Neuron (in vitro differentiated cells): ENCODE measurements at regions not wholly inside any gene's neighbourhood (a gene's known extent, or its start where the extent isn't known, plus 50 kb on each side); places are given as distances from the start of the nearest gene placed in this dataset.

Experiments used
- H2AFZ ChIP-seq: one replicate; pipeline ENCODE4 v1.6.1; 2013; ENCODE audit warnings: low read depth, mild to moderate bottlenecking, inconsistent platforms, low read length, moderate library complexity
- H3K27me3 ChIP-seq: one replicate; pipeline ENCODE4 v1.6.1; 2013; ENCODE audit warnings: low read length; ENCODE audit not compliant: insufficient read depth
- H3K36me3 ChIP-seq: one replicate; pipeline ENCODE4 v1.6.1; 2013; ENCODE audit warnings: low read length; ENCODE audit not compliant: insufficient read depth
- H3K4me1 ChIP-seq: one replicate; pipeline ENCODE4 v1.6.1; 2013; ENCODE audit warnings: low read length; ENCODE audit not compliant: insufficient read depth
- H3K4me3 ChIP-seq: 2 replicates; pipeline ENCODE4 v1.5.1; 2013; ENCODE audit warnings: mild to moderate bottlenecking, low read length, moderate library complexity
- H3K9me3 ChIP-seq: one replicate; pipeline ENCODE4 v1.6.1; 2013; ENCODE audit warnings: low read length

DNA sequence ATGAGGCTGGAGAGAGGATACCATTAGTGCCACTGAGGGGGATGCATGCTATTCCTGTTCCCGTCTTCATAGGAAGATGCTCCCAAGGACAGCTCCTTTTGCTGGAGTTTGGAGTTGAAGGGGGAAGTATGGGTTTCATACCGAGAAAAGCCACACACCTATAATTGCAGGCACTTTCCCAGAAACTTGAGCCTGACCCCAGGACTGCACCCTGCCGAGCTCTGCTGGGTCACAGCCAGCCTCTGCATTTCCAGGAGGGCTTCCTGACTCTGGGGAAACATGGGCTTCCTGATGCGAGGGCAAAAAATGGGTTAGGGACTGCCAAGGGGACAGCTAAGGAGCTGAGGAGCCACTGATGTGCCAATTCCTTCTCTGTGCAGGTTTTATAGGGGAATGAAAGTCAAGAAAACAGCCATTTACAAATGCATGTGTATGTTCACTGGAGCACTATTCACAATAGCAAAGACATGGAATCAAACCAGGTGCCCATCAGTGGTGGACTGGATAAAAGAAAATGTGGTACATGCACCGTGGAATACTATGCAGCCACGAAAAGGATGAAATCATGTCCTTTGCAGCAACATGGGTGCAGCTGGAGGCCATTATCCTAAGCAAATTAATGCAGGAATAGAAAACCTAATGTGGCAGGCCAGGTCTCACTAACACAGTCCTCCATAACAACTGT lies 104.5 kb downstream of the ACAA2 start:
- no peaks in the 10 kb centered on the region for H3K9me3 ChIP-seq
- no peak overlapping the region for H2AFZ ChIP-seq
- no peaks in the 10 kb centered on the region for H3K4me1 ChIP-seq
- H3K36me3 ChIP-seq, result no peaks in the 10 kb centered on the region
- H3K27me3 ChIP-seq, result no peaks in the 10 kb centered on the region
- no peak overlapping the region for H3K4me3 ChIP-seq

DNA sequence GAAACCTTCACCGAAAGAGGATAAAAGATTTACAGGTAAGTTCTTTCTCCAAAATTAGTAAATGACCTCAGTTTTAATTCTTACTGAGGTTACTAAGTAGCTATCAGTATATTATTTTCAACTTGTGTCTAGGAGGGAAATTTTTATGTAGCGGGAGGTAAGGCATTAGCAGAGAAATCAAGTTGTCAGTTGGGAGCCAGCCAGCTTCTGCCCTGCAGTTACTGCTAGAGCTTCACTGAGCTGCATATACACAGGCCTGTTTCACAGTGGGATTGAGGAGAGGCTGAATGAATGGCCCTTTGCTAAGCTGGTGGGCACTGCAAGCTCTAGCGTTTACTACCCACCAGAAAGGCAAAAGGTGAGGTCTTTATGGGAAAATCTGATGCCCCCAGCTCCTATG lies 105.7 kb downstream of the ACAA2 start:
- H3K4me1 ChIP-seq, result no peaks in the 10 kb centered on the region
- H3K4me3 ChIP-seq, result no peak overlapping the region
- no peaks in the 10 kb centered on the region for H3K27me3 ChIP-seq
- no peaks in the 10 kb centered on the region for H3K9me3 ChIP-seq
- no peak overlapping the region for H2AFZ ChIP-seq
- no peaks in the 10 kb centered on the region for H3K36me3 ChIP-seq

- no peaks in the 10 kb centered on the region for H3K9me3 ChIP-seq
- H3K27me3 ChIP-seq, result no peaks in the 10 kb centered on the region
- no peak overlapping the region for H2AFZ ChIP-seq
- H3K4me3 ChIP-seq, result no peak overlapping the region
- no peaks in the 10 kb centered on the region for H3K36me3 ChIP-seq
- no peaks in the 10 kb centered on the region for H3K4me1 ChIP-seq
Measured at GRCh38 chr18:49704334-49704733, 109.0 kb downstream of the ACAA2 start.

DNA sequence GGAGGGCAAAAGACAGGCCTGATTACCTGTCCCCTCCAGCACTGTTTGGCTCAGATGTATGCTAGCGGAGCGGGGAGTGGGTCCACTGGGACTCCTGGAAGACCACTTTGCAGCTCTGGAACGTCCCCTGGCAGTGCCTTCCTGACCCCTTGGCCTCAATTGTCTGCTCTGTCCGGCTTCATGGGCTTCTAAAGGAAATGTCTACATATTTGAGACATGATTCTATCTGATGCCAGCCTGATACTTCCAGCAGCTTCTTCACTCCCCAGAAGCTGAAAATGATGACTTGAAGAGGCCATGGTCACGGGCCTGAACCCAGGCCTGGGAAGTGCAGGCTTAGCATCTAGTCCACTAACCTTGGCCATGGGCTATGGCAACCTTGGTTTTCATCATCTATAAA lies 112.1 kb downstream of the ACAA2 start:
- no peaks in the 10 kb centered on the region for H3K27me3 ChIP-seq
- no peak overlapping the region for H3K4me3 ChIP-seq
- H3K4me1 ChIP-seq, result peaks cover 18% of the 10 kb centered on the region
- no peaks in the 10 kb centered on the region for H3K36me3 ChIP-seq
- H2AFZ ChIP-seq, result no peak overlapping the region
- no peaks in the 10 kb centered on the region for H3K9me3 ChIP-seq

DNA sequence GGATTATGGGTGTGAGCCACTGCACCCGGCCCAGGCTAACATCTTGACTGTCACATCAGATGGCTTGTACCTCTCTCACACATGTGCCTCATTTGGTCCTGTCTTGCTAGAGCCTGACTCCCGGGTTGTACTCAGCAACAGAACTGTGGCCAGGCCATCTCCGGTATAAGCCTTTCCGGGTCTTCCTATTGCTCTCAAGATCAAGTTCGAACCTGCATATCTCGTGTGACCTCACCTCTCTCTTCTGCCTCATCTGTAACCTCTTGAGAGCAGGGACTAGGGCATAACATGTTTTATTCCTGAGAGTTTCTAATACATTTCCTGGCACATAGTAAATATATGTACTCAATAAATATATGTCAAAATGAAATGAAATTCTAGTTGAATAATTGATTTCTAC lies 114.0 kb downstream of the ACAA2 start:
- H2AFZ ChIP-seq, result no peak overlapping the region
- no peaks in the 10 kb centered on the region for H3K9me3 ChIP-seq
- no peaks in the 10 kb centered on the region for H3K36me3 ChIP-seq
- H3K4me3 ChIP-seq, result no peak overlapping the region
- no peaks in the 10 kb centered on the region for H3K27me3 ChIP-seq
- H3K4me1 ChIP-seq, result peaks cover 18% of the 10 kb centered on the region

GRCh38 chr18:49698525-49699025 lies 114.8 kb downstream of the ACAA2 start:
- H2AFZ ChIP-seq, result no peak overlapping the region

DNA sequence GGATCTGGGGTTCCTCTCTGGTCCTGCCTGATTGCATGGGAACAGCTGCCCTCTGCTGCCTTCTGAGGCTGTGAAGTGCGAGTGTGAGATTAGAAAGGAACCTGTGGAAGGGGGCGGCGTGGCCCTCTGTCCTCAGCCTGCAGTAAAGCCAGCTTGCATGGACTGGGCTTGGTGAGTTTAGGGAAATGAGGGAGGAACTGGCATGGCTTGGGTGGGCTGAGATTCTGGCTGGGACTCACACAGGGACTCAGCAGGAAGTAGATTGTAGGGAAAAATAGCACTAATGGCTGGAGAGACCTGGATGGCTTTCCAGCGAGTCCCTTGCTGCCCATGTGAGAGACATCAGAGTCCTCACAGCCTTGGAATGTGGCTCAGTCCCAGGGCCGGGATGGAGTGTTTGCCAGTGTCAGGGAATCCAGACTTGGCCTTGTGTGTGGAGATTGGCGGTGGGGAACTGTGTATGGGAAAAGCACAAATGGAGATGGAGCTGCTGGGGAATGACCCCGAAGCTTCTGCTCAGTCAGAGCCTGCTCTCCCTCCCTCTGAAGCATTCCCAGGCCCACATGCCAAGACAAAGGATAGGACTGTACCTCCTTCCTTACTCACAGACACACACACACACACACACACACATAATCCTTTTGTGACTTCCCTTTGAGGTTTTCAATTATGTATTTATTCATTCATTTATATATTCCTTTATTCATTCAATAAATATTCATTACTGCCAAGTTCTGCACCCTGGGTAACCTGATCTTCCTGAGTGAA lies 115.4 kb downstream of the ACAA2 start:
- Histone ChIP-seq H3K4me1 (peaks cover 18% of the 10 kb centered on the region), H3K36me3 (no peaks in the 10 kb centered on the region), H3K9me3 (no peaks in the 10 kb centered on the region), H2AFZ (no peak overlapping the region), H3K4me3 (no peak overlapping the region), H3K27me3 (no peaks in the 10 kb centered on the region)

More at GRCh38 chr18:49698525-49699025, 114.8 kb downstream of the ACAA2 start:
- H3K27me3 ChIP-seq, result no peaks in the 10 kb centered on the region
- H3K4me3 ChIP-seq, result no peak overlapping the region
- no peaks in the 10 kb centered on the region for H3K36me3 ChIP-seq
- no peaks in the 10 kb centered on the region for H3K9me3 ChIP-seq
- H3K4me1 ChIP-seq, result peaks cover 18% of the 10 kb centered on the region

- no peaks in the 10 kb centered on the region for H3K27me3 ChIP-seq
- no peak overlapping the region for H2AFZ ChIP-seq
- H3K4me1 ChIP-seq, result peaks cover 18% of the 10 kb centered on the region
- no peaks in the 10 kb centered on the region for H3K36me3 ChIP-seq
- no peaks in the 10 kb centered on the region for H3K9me3 ChIP-seq
- no peak overlapping the region for H3K4me3 ChIP-seq
Measured at GRCh38 chr18:49697049-49697448, 116.3 kb downstream of the ACAA2 start.

- no peaks in the 10 kb centered on the region for H3K27me3 ChIP-seq
- no peaks in the 10 kb centered on the region for H3K9me3 ChIP-seq
- H3K4me1 ChIP-seq, result peaks cover 18% of the 10 kb centered on the region
- no peaks in the 10 kb centered on the region for H3K36me3 ChIP-seq
- no peak overlapping the region for H2AFZ ChIP-seq
- no peak overlapping the region for H3K4me3 ChIP-seq
Measured at GRCh38 chr18:49694402-49694801, 118.9 kb downstream of the ACAA2 start.

- Histone ChIP-seq H3K4me3 (no peak overlapping the region), H3K27me3 (no peaks in the 10 kb centered on the region), H3K4me1 (peaks cover 16% of the 10 kb centered on the region), H3K36me3 (no peaks in the 10 kb centered on the region), H2AFZ (no peak overlapping the region), H3K9me3 (no peaks in the 10 kb centered on the region)
Measured at GRCh38 chr18:49693717-49694005, 119.7 kb downstream of the ACAA2 start.

GRCh38 chr18:49692906-49693716 lies 120.2 kb downstream of the ACAA2 start:
- H3K27me3 ChIP-seq, result no peaks in the 10 kb centered on the region
- H2AFZ ChIP-seq, result no peak overlapping the region
- H3K9me3 ChIP-seq, result no peaks in the 10 kb centered on the region
- no peaks in the 10 kb centered on the region for H3K36me3 ChIP-seq
- H3K4me1 ChIP-seq, result peaks cover 10% of the 10 kb centered on the region
- H3K4me3 ChIP-seq, result no peak overlapping the region

DNA sequence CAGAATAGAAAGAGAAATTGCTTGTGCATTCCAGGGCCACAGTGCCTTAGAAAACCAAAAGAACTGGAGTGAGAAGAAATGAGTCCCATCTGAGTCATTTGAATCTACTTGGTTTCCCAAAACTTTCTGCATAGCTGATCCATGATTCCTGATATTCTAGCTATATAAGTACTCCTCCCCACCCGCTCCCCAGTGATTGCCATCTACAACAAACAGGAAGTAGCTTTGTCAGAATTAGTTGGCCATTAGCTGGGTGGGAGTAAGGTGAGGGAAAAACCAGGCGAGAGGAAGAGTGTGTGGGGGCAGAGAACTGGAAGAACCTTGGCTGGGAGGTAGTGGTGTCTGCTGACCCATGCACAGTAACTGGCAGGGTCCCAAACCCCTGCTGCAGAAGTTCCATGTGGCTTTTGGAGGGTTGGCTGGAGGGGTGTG lies 122.1 kb downstream of the ACAA2 start:
- Histone ChIP-seq H3K27me3 (no peaks in the 10 kb centered on the region), H3K9me3 (no peaks in the 10 kb centered on the region), H3K4me3 (no peak overlapping the region), H3K4me1 (no peaks in the 10 kb centered on the region), H3K36me3 (no peaks in the 10 kb centered on the region), H2AFZ (no peak overlapping the region)

- Histone ChIP-seq H2AFZ (no peak overlapping the region), H3K36me3 (no peaks in the 10 kb centered on the region), H3K4me3 (no peak overlapping the region), H3K9me3 (no peaks in the 10 kb centered on the region), H3K27me3 (no peaks in the 10 kb centered on the region), H3K4me1 (no peaks in the 10 kb centered on the region)
Measured at GRCh38 chr18:49690312-49690711, 123.0 kb downstream of the ACAA2 start.
